Neural progenitor cell (in vitro differentiated cells): ENCODE measurements at regions not wholly inside any gene's neighbourhood (a gene's known extent, or its start where the extent isn't known, plus 50 kb on each side); places are given as distances from the start of the nearest gene placed in this dataset.

Experiments
- EZH2 ChIP-seq: fragments of 200-600 bp; sonication (generic); IDR thresholded peaks from 2 replicates; pipeline ENCODE4 v1.6.1; 2017; ENCODE audit warnings: antibody characterized with exemption, mild to moderate bottlenecking, moderate library complexity
- TF ChIP-seq, protein P1 (sequence below): fragments of 200-600 bp; sonication (generic); IDR thresholded peaks from 2 replicates; pipeline ENCODE4 v1.5.1; 2017; ENCODE audit warnings: antibody characterized with exemption, mild to moderate bottlenecking

DNA sequence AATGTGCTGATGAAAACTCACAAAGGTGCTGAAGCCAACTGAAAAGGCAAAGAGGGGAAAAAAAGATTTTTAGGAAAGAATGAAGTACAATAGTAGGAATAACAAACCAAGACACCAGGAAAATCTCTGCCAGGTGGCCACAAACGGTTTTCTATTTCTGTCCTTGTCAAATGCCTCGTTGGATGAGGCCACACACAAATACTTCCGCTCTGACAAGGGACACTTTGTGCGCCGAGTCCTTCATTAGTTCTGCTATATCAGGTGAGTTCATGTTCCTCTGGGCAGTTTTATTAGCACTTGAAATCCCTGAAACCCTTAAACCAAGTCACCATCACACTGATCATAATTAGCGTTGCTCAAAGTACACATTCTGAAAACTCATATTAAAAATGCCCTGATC is 373.1 kb downstream of the VPS13C start:
- TF ChIP-seq, protein P1, sequence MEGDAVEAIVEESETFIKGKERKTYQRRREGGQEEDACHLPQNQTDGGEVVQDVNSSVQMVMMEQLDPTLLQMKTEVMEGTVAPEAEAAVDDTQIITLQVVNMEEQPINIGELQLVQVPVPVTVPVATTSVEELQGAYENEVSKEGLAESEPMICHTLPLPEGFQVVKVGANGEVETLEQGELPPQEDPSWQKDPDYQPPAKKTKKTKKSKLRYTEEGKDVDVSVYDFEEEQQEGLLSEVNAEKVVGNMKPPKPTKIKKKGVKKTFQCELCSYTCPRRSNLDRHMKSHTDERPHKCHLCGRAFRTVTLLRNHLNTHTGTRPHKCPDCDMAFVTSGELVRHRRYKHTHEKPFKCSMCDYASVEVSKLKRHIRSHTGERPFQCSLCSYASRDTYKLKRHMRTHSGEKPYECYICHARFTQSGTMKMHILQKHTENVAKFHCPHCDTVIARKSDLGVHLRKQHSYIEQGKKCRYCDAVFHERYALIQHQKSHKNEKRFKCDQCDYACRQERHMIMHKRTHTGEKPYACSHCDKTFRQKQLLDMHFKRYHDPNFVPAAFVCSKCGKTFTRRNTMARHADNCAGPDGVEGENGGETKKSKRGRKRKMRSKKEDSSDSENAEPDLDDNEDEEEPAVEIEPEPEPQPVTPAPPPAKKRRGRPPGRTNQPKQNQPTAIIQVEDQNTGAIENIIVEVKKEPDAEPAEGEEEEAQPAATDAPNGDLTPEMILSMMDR = no peak
- no peak for TF ChIP-seq EZH2
